ENCODE measurements at regions not wholly inside any gene's neighbourhood (a gene's known extent, or its start where the extent isn't known, plus 50 kb on each side); places are given as distances from the start of the nearest gene placed in this dataset.
A peak's percentile ranks its signal among the peaks of the same experiment; 100 is the strongest.

- H3K9me3 ChIP-seq: no peaks in the 10 kb centered on the region
- no peak for DNase-seq
- no peaks in the 10 kb centered on the region for H3K27me3 ChIP-seq
- TF ChIP-seq, protein P1, sequence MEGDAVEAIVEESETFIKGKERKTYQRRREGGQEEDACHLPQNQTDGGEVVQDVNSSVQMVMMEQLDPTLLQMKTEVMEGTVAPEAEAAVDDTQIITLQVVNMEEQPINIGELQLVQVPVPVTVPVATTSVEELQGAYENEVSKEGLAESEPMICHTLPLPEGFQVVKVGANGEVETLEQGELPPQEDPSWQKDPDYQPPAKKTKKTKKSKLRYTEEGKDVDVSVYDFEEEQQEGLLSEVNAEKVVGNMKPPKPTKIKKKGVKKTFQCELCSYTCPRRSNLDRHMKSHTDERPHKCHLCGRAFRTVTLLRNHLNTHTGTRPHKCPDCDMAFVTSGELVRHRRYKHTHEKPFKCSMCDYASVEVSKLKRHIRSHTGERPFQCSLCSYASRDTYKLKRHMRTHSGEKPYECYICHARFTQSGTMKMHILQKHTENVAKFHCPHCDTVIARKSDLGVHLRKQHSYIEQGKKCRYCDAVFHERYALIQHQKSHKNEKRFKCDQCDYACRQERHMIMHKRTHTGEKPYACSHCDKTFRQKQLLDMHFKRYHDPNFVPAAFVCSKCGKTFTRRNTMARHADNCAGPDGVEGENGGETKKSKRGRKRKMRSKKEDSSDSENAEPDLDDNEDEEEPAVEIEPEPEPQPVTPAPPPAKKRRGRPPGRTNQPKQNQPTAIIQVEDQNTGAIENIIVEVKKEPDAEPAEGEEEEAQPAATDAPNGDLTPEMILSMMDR (IDR thresholded peaks at IDR 0.05): no peak
- no peak overlapping the region for H3K4me3 ChIP-seq
- intact Hi-C loops (cut with DNase I): no loop called here
- no peak for ATAC-seq
- peaks cover 69% of the 10 kb centered on the region for H3K36me3 ChIP-seq
- no peak overlapping the region for H3K27ac ChIP-seq
- H3K4me1 ChIP-seq: no peaks in the 10 kb centered on the region
Measured at GRCh38 chr4:122276359-122276758, 102.5 kb upstream of the ADAD1 start.

GRCh38 chr4:122278976-122279375 lies 99.8 kb upstream of the ADAD1 start:
- TF ChIP-seq, protein P1 (IDR thresholded peaks at IDR 0.05): no peak
- Histone ChIP-seq H3K27me3 (no peaks in the 10 kb centered on the region), H3K9me3 (no peaks in the 10 kb centered on the region), H3K36me3 (peaks cover 74% of the 10 kb centered on the region), H3K4me1 (no peaks in the 10 kb centered on the region), H3K4me3 (no peak overlapping the region), H3K27ac (no peak overlapping the region)
- DNase-seq (no peak), ATAC-seq (no peak)
- intact Hi-C loops (cut with DNase I): no loop called here

GRCh38 chr4:122279670-122280069 lies 99.1 kb upstream of the ADAD1 start:
- no peaks in the 10 kb centered on the region for H3K27me3 ChIP-seq
- peaks cover 76% of the 10 kb centered on the region for H3K36me3 ChIP-seq
- DNase-seq (no peak), ATAC-seq (no peak)
- intact Hi-C loops (cut with DNase I): no loop called here
- TF ChIP-seq, protein P1 (IDR thresholded peaks at IDR 0.05): no peak
- H3K4me1 ChIP-seq: no peaks in the 10 kb centered on the region
- no peak overlapping the region for H3K27ac ChIP-seq
- H3K9me3 ChIP-seq: no peaks in the 10 kb centered on the region
- no peak overlapping the region for H3K4me3 ChIP-seq

DNA sequence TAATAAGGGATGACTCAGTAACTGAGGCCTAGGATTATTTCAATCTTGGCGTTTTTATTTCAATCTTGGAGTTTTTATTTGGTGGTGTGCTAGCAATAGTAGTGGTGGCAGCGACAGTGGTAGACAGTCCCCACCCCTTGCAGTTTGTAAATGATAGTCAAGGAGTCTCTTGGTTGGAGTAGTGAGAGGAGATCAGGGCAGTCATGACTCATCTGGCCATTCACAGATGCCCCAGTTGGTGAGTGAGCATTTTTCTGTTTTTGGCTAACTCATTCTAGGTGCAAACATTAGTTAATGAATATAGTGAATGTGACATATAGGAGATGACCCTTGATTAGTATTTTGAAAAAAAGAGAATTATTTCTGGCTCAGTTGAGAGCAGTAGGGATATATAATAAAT lies 93.5 kb upstream of the ADAD1 start:
- Histone ChIP-seq H3K4me3 (no peak overlapping the region), H3K4me1 (no peaks in the 10 kb centered on the region), H3K27ac (no peak overlapping the region), H3K36me3 (peaks cover 80% of the 10 kb centered on the region), H3K9me3 (no peaks in the 10 kb centered on the region), H3K27me3 (no peaks in the 10 kb centered on the region)
- TF ChIP-seq, protein P1 (IDR thresholded peaks at IDR 0.05): no peak
- intact Hi-C loops (cut with DNase I): no loop called here
- DNase-seq (no peak), ATAC-seq (no peak)

- ATAC-seq (peak; percentile 25), DNase-seq (no peak)
- intact Hi-C loops (cut with DNase I): no loop called here
- H3K27me3 ChIP-seq: no peaks in the 10 kb centered on the region
- TF ChIP-seq, protein P1 (IDR thresholded peaks at IDR 0.05): no peak
- H3K4me3 ChIP-seq: no peak overlapping the region
- H3K4me1 ChIP-seq: no peaks in the 10 kb centered on the region
- H3K27ac ChIP-seq: no peak overlapping the region
- H3K9me3 ChIP-seq: no peaks in the 10 kb centered on the region
- H3K36me3 ChIP-seq: peaks cover 49% of the 10 kb centered on the region
Measured at GRCh38 chr4:122293374-122294365, 85.1 kb upstream of the ADAD1 start.
